Ovary (tissue), 3 donors: ENCODE measurements at regions not wholly inside any gene's neighbourhood (a gene's known extent, or its start where the extent isn't known, plus 50 kb on each side); places are given as distances from the start of the nearest gene placed in this dataset.

ENCODE experiments used
- CTCF ChIP-seq, 3 donors: fragments of 450-650 bp in 2 of 3; fragments of 200-600 bp in 1 of 3; IDR thresholded peaks; one replicate each; pipeline versions ENCODE4 v1.5.1 to v1.8.0; 2016 to 2022; ENCODE audit warnings: antibody characterized with exemption in 3 of 3, mild to moderate bottlenecking in 1 of 3
- POLR2A ChIP-seq: fragments of 450-650 bp; IDR thresholded peaks from one replicate; pipeline ENCODE4 v1.6.1; 2017; ENCODE audit warnings: antibody characterized with exemption, mild to moderate bottlenecking, moderate library complexity
- donor health status: DM: no; HTN: no; CAD: no.

DNA sequence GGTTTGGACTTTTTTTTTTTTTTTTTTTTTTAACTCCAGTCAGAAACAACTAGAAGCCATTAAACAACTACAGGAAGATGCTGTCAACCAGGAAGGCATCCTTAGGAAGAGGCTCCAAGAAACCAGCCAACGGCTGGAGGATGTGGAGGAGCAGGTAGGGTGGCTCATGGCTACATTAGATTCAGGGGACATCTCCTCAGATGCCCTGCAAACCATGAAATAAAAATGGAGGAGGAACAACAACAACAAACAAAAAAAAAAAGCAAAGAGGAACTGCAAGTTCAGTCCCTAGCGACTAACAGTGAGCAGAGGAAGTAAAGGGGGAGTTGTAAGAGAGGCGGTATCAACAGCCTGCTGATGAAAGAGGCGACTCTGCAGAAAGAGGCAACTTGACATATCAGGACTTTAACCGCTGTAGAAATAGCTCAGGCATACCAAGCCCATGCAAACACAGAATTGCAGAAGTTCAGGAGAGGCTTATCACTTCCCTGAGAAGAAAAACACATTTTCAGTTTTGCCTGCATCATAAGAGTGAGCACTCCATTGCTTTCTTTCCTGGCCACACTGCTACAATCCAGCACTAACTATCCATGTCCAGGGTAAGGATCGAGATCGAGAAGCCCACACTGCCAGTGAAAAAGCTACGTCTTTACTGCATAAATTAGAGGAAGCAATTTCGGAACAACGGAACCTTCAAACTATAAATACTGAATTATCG, 103.5 kb upstream of the BCAT1 start:
- TF ChIP-seq CTCF (IDR thresholded peaks at IDR 0.05), result no peak
- TF ChIP-seq POLR2A, result no peak
